IPS-18c (cell line): ENCODE measurements at regions not wholly inside any gene's neighbourhood (a gene's known extent, or its start where the extent isn't known, plus 50 kb on each side); places are given as distances from the start of the nearest gene placed in this dataset.

Experiments used
- H3K4me3 ChIP-seq: 2 replicates; pipeline ENCODE4 v1.7.0; 2013; ENCODE audit warnings: low read depth, mild to moderate bottlenecking, low read length, moderate library complexity; ENCODE audit not compliant: insufficient read depth
- H3K9me3 ChIP-seq: one replicate; pipeline ENCODE4 v1.6.1; 2013; ENCODE audit warnings: mild to moderate bottlenecking, low read length, moderate library complexity; ENCODE audit not compliant: control insufficient read depth, insufficient read depth

DNA sequence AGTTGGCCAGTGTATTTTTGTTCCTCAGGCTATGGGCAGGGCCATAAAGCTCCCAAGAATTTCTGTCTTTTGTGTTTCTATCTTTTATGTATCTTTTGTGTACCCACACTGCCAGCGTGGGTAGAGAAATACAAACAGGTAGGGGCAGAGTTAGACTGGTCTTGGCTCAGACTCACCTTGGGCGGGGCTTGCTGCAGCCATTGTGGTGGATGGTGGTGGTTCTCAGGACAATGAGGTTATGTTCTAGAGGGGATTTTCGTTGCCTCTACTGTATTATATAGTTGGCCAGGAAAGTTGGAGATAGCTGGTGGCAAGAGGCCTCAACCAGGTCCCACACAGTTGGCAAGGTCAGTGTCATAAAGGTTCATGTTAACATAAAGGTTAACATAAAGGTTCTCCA lies 977.5 kb upstream of the LRFN5 start:
- peak overlapping the region; percentile 45; the same call in 1 of the 2 replicates for H3K4me3 ChIP-seq
- H3K9me3 ChIP-seq: no peaks in the 10 kb centered on the region

- no peaks in the 10 kb centered on the region for H3K9me3 ChIP-seq
Measured at GRCh38 chr14:40623643-40624042, 983.0 kb upstream of the LRFN5 start.

GRCh38 chr14:40618225-40618898 lies 988.3 kb upstream of the LRFN5 start:
- Histone ChIP-seq H3K9me3 (no peaks in the 10 kb centered on the region), H3K4me3 (no peak overlapping the region)

More at GRCh38 chr14:40623643-40624042, 983.0 kb upstream of the LRFN5 start:
- no peak overlapping the region for H3K4me3 ChIP-seq

DNA sequence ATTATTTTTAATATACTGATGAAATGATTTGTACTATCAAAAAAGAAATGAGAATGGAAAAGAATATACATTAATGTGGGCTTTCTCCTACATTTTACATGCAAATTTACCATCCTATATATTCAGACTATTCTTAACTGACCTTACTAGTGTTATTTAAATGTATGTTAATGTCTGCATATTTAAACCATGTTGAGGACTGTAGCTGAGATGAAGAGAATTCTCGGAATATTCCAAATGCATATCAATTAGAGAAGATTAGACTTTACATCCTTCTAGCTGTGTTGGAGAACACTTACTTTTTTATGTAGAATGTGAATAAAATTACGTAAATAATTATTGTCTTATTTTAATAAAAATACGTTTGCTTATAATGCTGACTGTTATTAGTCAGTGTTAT lies 990.1 kb upstream of the LRFN5 start:
- Histone ChIP-seq H3K9me3 (no peaks in the 10 kb centered on the region), H3K4me3 (no peak overlapping the region)

- H3K9me3 ChIP-seq: no peaks in the 10 kb centered on the region
- H3K4me3 ChIP-seq: no peak overlapping the region
Measured at GRCh38 chr14:40601063-40601462, 1005.6 kb upstream of the LRFN5 start.

- Histone ChIP-seq H3K9me3 (no peaks in the 10 kb centered on the region), H3K4me3 (no peak overlapping the region)
Measured at GRCh38 chr14:40599725-40600124, 1007.0 kb upstream of the LRFN5 start.

- Histone ChIP-seq H3K9me3 (no peaks in the 10 kb centered on the region), H3K4me3 (no peak overlapping the region)
Measured at GRCh38 chr14:40581264-40581663, 1025.4 kb upstream of the LRFN5 start.

GRCh38 chr14:40576880-40577478 lies 1029.7 kb upstream of the LRFN5 start:
- Histone ChIP-seq H3K4me3 (no peak overlapping the region), H3K9me3 (no peaks in the 10 kb centered on the region)

DNA sequence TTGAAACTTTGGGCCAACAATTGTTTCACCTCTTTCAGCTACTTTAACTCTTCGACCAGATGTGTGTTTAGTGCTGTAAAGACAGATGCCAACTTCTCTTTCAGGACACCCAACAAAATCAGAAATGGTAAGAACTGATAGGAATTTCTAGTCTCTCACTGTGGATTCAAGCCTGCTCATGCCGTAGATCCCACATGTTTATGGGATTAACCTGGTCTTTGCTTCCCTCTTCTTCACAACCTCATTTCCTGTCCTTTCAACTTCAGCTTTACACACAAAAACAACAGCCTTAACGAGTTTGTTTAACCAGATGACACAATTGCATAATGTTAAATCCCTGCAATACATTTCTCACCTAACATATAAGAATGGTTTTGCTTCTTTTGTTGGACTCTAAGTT lies 1031.9 kb upstream of the LRFN5 start:
- Histone ChIP-seq H3K9me3 (no peaks in the 10 kb centered on the region), H3K4me3 (no peak overlapping the region)

DNA sequence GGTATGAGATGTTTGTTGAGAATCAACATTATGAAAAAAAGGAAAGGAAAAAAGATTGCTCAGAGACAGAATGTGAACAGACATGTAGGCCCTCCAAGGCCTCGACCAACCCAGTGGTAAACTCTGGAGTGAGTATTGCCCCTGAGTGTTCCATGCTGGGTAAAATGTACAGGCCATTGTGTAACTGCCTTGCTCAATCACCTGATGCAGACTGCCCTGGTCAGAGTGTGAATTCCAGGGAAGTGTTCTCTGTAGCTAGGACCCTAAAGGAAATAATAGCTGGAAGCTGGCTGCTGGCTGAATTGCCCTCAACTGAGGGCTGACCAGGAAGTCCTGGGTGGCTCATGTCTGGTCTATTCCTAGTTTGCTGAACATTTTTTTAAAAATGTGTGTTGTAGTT lies 1081.4 kb upstream of the LRFN5 start:
- H3K4me3 ChIP-seq: no peak overlapping the region
- no peaks in the 10 kb centered on the region for H3K9me3 ChIP-seq

GRCh38 chr14:40523123-40523522 lies 1083.6 kb upstream of the LRFN5 start:
- no peaks in the 10 kb centered on the region for H3K9me3 ChIP-seq
- H3K4me3 ChIP-seq: no peak overlapping the region

DNA sequence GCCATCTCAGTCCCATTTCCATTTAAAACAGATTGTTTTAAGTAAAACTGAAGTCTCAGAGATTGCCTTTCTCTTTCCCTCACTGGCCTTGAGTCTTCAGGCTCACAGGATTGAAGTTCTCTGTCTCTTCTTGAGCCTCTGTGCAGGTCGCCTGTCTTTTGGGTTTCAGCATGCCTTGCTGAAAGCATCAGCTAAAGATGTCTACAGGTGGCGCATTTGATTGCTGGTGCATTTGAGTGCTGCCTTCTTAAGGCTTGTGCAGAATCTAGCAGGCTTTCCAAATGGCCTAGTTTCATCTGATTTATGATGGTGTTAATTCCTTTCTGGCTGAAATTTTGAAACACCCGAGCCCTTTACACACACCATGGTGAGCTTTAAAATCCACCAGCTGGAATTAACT lies 1062.2 kb upstream of the FBXO33 start:
- Histone ChIP-seq H3K9me3 (no peaks in the 10 kb centered on the region), H3K4me3 (no peak overlapping the region)

- Histone ChIP-seq H3K4me3 (no peak overlapping the region), H3K9me3 (no peaks in the 10 kb centered on the region)
Measured at GRCh38 chr14:40487824-40488223, 1055.6 kb upstream of the FBXO33 start.

DNA sequence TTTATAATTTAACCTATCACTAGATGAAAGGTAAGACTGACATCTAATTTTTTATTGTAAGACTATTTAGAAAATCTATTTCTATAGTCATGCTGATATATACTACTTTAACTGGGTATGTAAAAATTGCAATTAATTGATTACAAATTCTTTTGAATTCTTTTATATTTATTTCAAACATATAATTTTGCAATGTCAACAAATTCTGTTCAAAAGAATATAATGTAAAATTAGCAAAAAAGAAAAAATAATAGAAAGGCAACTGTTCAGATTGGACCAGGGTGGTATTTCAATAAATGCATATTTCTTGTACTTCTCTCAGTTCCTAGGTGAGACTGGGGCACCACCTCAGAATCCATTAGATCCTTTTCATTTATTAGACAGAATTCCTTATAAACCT lies 1053.5 kb upstream of the FBXO33 start:
- Histone ChIP-seq H3K9me3 (no peaks in the 10 kb centered on the region), H3K4me3 (no peak overlapping the region)

GRCh38 chr14:40476005-40476404 lies 1043.8 kb upstream of the FBXO33 start:
- Histone ChIP-seq H3K4me3 (no peak overlapping the region), H3K9me3 (peaks cover 12% of the 10 kb centered on the region)

DNA sequence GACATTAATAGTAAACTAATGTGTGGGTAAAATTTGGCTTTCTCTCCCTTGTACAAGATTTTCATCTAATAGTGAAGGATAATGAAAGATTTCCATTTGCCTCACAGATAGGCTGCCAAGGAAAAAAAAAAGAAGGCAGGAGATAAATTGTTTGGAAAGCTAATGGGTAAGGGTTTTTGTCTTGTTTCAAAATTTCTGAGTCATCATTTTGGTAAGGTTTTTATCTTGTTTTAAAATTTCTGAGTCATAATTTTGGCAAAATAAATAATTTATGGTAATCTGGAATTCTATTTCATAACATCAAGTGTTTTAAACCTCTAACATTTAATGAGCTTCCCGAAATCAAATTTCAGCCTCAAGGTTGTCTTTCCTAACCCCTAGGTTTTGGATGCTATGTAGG lies 1035.7 kb upstream of the FBXO33 start:
- H3K4me3 ChIP-seq: no peak overlapping the region
- H3K9me3 ChIP-seq: peaks cover 15% of the 10 kb centered on the region

GRCh38 chr14:40464531-40464930 lies 1032.3 kb upstream of the FBXO33 start:
- H3K9me3 ChIP-seq: peaks cover 8% of the 10 kb centered on the region

GRCh38 chr14:40463886-40464285 lies 1031.7 kb upstream of the FBXO33 start:
- no peak overlapping the region for H3K4me3 ChIP-seq
- peaks cover 8% of the 10 kb centered on the region for H3K9me3 ChIP-seq

More at GRCh38 chr14:40464531-40464930, 1032.3 kb upstream of the FBXO33 start:
- no peak overlapping the region for H3K4me3 ChIP-seq

DNA sequence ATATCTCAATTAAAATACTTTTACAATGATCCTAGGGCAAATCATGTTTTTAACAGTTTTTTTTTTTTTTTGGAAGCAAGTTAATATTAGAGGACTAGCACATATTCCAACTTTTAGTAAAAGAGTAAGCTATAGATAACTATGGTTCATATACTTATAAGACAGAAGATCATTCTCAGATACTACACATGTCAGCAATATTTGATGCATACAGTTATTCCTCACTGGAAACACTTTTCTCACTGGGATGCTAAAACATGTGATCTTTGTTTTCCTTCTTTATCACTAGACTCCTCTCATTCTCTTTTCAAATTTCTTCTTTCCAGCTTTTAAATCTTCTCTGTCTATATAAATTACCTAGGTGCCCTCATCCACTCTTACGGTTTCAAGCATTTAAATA lies 1020.4 kb upstream of the FBXO33 start:
- no peaks in the 10 kb centered on the region for H3K9me3 ChIP-seq
- no peak overlapping the region for H3K4me3 ChIP-seq
